OCI-LY1 (cell line): ENCODE measurements at regions not wholly inside any gene's neighbourhood (a gene's known extent, or its start where the extent isn't known, plus 50 kb on each side); places are given as distances from the start of the nearest gene placed in this dataset.
"Not testable (repeated sequence)": the region's sequence is repeated elsewhere in the genome, so short reads cannot be mapped to it uniquely, and the experiment has no call there.

Experiments
- CTCF ChIP-seq: fragments of 200-600 bp; sonication (generic), shearing (Covaris generic); IDR thresholded peaks from 2 replicates; pipeline ENCODE4 v1.5.1; 2017; ENCODE audit warnings: mild to moderate bottlenecking, antibody characterized with exemption, low read length, moderate library complexity, mixed read lengths
- EZH2 ChIP-seq: fragments of 200-600 bp; sonication (generic), shearing (Covaris generic); IDR thresholded peaks from 2 replicates; pipeline ENCODE4 v1.8.0; 2017; ENCODE audit warnings: borderline replicate concordance, mixed run types, mild to moderate bottlenecking, antibody characterized with exemption, low read length, moderate library complexity, mixed read lengths

- TF ChIP-seq CTCF, EZH2: not testable (repeated sequence)
Observed at GRCh38 chr6:106857310-106857709, 117.2 kb downstream of the CD24 start.
